Adrenal gland (tissue), 9 donors: ENCODE measurements at regions not wholly inside any gene's neighbourhood (a gene's known extent, or its start where the extent isn't known, plus 50 kb on each side); places are given as distances from the start of the nearest gene placed in this dataset.

Experiments used
- DNase-seq, 7 donors: peaks; one replicate each; pipeline ENCODE4 v3.0.0-alpha.2; 2019 to 2020
- H3K27ac ChIP-seq, 5 donors: fragments of 200-600 bp; sonication (generic) in 4 of 5; 1 replicate in 3 of 5; 2 replicates in 2 of 5; pipeline versions ENCODE4 v1.5.1 to v1.8.0; 2016 to 2020; ENCODE audit warnings: mild to moderate bottlenecking in 1 of 5
- H3K27me3 ChIP-seq: fragments of 200-600 bp; 2 replicates; pipeline ENCODE4 v1.8.0; 2021
- H3K36me3 ChIP-seq, 2 donors: fragments of 200-600 bp; replicated peaks in 1 of 2; 1 replicate in 1 of 2; 2 replicates in 1 of 2; pipeline versions ENCODE4 v1.5.1 to v1.8.0; 2018 to 2022
- H3K4me1 ChIP-seq, 2 donors: fragments of 200-600 bp; replicated peaks in 1 of 2; 1 replicate in 1 of 2; 2 replicates in 1 of 2; pipeline versions ENCODE4 v1.5.1 to v1.8.0; 2018 to 2021
- H3K4me3 ChIP-seq, 4 donors: fragments of 200-600 bp; sonication (generic) in 3 of 4; one replicate each; pipeline ENCODE4 v1.5.1; 2016 to 2018
- H3K9me3 ChIP-seq, 3 donors: fragments of 200-600 bp; sonication (generic) in 1 of 3; replicated peaks in 1 of 3; 1 replicate in 2 of 3; 2 replicates in 1 of 3; pipeline versions ENCODE4 v1.5.1 to v1.8.0; 2016 to 2021
- CTCF ChIP-seq, 6 experiments: fragments of 450-650 bp in 4 of 6; fragments of 200-600 bp in 2 of 6; sonication (generic) in 1 of 6; IDR thresholded peaks; 1 replicate in 5 of 6; 2 replicates in 1 of 6; pipeline versions ENCODE4 v1.5.1 to v1.8.0; 2016 to 2021; ENCODE audit warnings: antibody characterized with exemption in 6 of 6, mild to moderate bottlenecking in 2 of 6, moderate library complexity in 1 of 6
- POLR2A ChIP-seq, 2 donors: fragments of 450-650 bp; IDR thresholded peaks; one replicate each; pipeline ENCODE4 v1.6.1; 2017; ENCODE audit warnings: antibody characterized with exemption in 2 of 2, mild to moderate bottlenecking in 2 of 2, moderate library complexity in 1 of 2
- WGBS, 4 donors: extraction: QIAGEN DNeasy Blood & Tissue Kit in 2 of 4; methylation state at CpG; one replicate each; pipeline versions ENCODE4 v1.1.5 to v1.1.7; 2013 to 2017; 5-methylcytosine and 5-hydroxymethylcytosine counted together
- intact Hi-C, 2 donors: fragments of 100-400 bp; cut with DNase I; formaldehyde crosslinking; loops; one replicate each; pipeline versions ENCODE4 v1.14.1 to v1.15.0; 2022 to 2023
- donor health status: healthy with polysubstance abuse.
- donor health status: Bipolar disorder and iron deficiency.
- donor health status: DM: yes; HTN: yes; CAD: no.
- donor health status: DM: no; HTN: no; CAD: no.
- donor health status: DM: no; HTN: no; CAD: no.

- Histone ChIP-seq H3K27me3 (no peaks in the 10 kb centered on the region), H3K4me3 (no peak overlapping the region), H3K9me3 (no peaks in the 10 kb centered on the region), H3K4me1 (no peaks in the 10 kb centered on the region), H3K36me3 (no peaks in the 10 kb centered on the region), H3K27ac (no peak overlapping the region)
- no peak for DNase-seq
- TF ChIP-seq POLR2A (IDR thresholded peaks at IDR 0.05) (no peak), CTCF (IDR thresholded peaks at IDR 0.05) (no peak)
- intact Hi-C loops = no loop called here
Measured at GRCh38 chr11:16460508-16460907, 104.2 kb upstream of the SOX6 start.

- WGBS, 4 donors = 65 to 79% (median 72%) methylated on average over 2 of the region's 2 CpGs
- no peak for DNase-seq
- Histone ChIP-seq H3K9me3 (no peaks in the 10 kb centered on the region), H3K4me1 (no peaks in the 10 kb centered on the region), H3K36me3 (no peaks in the 10 kb centered on the region), H3K27ac (no peak overlapping the region), H3K4me3 (no peak overlapping the region), H3K27me3 (no peaks in the 10 kb centered on the region)
- intact Hi-C loops = no loop called here
- TF ChIP-seq CTCF (IDR thresholded peaks at IDR 0.05) = no peak
- TF ChIP-seq POLR2A (IDR thresholded peaks at IDR 0.05) = no peak
Measured at GRCh38 chr11:16456366-16456765, 100.0 kb upstream of the SOX6 start.

GRCh38 chr11:16454289-16454863, 98.0 kb upstream of the SOX6 start:
- Histone ChIP-seq H3K4me1 (no peaks in the 10 kb centered on the region), H3K36me3 (no peaks in the 10 kb centered on the region), H3K4me3 (no peak overlapping the region), H3K9me3 (no peaks in the 10 kb centered on the region), H3K27ac (no peak overlapping the region), H3K27me3 (no peaks in the 10 kb centered on the region)
- DNase-seq = no peak
- intact Hi-C loops = no loop called here
- 79 to 83% (median 83%) methylated on average over 2 of the region's 2 CpGs for WGBS, 4 donors
- TF ChIP-seq POLR2A (IDR thresholded peaks at IDR 0.05) (no peak), CTCF (IDR thresholded peaks at IDR 0.05) (no peak)

- WGBS, 4 donors = 85 to 88% (median 87%) methylated on average over 1 of the region's 1 CpG
- Histone ChIP-seq H3K4me1 (no peaks in the 10 kb centered on the region), H3K4me3 (no peak overlapping the region), H3K27me3 (no peaks in the 10 kb centered on the region), H3K36me3 (no peaks in the 10 kb centered on the region), H3K27ac (no peak overlapping the region), H3K9me3 (no peaks in the 10 kb centered on the region)
- no peak for TF ChIP-seq POLR2A (IDR thresholded peaks at IDR 0.05)
- no peak for TF ChIP-seq CTCF (IDR thresholded peaks at IDR 0.05)
- intact Hi-C loops = no loop called here
- DNase-seq = no peak
Measured at GRCh38 chr11:16448123-16448717, 91.9 kb upstream of the SOX6 start.
